ENCODE measurements at regions not wholly inside any gene's neighbourhood (a gene's known extent, or its start where the extent isn't known, plus 50 kb on each side); places are given as distances from the start of the nearest gene placed in this dataset.

DNA sequence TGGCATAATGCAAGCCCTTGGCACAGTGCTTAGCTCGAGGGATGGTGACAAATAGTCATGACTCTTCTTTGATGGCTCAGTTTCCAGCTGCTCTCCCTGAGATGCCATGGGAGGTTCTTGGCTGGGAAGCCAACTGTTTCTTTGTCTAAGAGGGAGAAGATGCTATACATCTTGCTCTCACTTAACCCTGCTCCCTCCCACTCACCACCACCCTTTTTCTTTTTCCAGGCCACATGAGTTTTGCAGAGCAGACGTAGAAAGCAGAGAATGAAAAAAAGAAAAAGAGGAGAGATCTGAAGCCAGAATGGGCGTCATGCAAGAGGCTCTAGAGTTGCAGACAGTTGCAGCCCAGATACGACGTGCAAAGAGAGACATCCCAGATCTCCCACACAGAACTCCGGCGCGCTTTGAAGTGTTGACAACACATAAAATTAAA lies 160.5 kb downstream of the FGF18 start:
- DNase-seq (ENCODE audit: low spot score): no peak

DNA sequence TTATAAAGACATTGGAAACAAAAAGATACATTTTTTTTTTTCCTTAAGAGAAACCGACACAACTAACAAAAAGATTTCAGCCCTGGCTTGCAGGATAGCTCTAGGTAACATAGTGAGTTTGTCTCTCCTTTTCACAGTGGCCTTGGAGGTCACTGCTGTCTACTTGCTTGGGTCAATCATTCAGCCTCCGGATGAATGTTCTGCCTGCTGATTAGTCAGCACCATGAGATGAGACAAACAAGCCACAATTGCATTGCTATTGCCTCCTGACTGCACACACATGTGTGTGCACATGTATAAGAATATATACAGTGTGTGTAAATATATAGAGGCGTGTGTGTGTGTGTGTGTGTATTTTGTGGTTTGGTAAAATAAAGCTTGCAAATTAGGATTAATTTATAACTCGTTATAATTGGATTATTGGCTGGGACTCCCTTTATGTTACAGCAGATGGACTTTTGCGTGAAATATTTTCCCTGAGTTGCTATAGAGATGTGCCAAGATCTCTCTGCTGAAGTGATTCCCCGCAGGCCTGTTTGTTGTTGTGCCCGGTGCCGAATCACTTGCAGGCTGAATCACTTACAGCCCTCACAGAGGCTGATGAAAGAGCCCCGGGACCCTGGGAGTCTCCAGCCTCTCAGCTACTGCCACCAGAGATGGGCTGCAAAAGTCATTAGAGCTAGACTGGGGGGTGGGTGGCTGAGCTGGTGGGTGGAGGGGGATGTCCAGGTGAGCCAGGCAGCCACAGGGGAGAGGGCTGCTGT lies 161.2 kb downstream of the FGF18 start:
- no peak for DNase-seq (ENCODE audit: low spot score)

- no peak for DNase-seq (ENCODE audit: low spot score)
These were observed 162.3 kb downstream of the FGF18 start for GRCh38 chr5:171581781-171582180.

DNA sequence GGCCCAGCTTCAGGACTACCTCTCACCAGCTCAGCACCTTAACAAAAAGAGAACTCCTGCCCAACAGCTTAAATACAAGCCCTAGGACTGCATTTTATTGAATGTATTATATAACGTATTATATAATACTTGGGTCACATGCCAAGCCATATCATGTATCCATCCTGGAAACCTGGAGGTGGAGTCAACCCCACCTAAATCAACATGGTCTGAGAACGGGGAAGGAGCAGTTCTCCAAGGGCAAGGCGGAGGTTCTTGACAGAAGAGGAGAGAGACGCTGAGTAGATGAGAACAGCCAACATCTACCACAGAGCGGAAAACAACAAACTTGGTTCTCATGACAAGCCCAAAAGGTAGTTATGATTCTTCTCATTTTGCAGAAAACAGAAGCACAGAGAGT lies 163.4 kb downstream of the FGF18 start:
- no peak for DNase-seq (ENCODE audit: low spot score)

DNA sequence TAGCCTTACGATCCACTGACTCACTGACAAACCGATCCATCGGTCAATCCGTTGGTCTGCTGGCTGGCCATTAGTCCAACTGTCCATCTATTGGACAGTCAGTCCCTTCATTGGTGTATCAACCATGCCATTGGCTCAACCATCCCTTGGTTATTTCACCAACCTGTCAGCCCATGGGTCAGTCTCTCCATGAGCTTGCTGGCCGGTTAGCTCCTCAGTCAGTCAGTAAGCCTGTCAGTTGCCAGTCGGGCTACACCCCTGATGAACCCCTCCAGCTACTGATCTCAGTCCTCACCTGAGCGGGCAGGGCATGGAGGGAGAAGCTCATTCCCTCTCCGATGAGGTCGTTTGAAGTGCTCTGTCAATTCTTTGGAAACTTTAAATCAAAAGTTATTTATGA lies 166.5 kb downstream of the FGF18 start:
- no peak for DNase-seq (ENCODE audit: low spot score)

DNA sequence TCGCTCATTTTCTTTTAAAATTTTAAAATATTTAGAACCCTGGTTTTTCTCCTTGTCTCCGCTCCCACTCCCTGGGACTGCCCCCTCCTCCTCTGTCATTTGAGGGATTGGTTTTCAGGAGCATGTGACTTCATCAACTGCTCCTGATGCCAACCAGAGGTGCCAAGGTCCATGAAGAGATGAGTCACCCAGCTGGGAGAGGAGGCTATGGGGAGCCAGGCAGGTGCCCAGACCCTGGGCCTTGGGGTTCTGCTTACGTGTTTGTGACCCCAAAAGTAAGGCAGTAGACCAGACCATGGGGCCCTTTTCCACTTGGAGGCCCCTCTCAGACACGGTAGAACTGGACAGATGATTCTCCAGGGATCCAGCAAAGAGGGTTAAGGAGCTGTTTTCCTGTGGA lies 167.0 kb downstream of the FGF18 start:
- no peak for DNase-seq (ENCODE audit: low spot score)

DNA sequence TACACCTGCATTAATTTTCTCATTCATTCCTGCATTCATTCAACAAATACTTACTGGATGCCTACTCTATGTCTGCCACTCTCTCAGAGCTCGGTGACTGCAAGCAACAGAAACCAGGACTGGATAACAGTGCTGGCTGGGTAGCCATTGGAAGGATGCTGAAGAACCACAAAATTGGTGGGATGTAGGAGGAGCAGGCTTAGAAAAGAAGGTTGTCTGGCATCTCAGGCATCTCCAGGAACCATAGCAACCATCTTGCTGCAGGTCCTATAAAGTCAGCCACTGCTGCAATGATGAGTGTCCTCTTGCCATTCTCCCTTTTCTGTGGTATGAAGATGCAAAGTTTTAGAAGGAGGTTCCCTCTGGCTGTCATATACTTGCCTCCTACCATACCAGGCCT lies 168.6 kb downstream of the FGF18 start:
- no peak for DNase-seq (ENCODE audit: low spot score)

DNA sequence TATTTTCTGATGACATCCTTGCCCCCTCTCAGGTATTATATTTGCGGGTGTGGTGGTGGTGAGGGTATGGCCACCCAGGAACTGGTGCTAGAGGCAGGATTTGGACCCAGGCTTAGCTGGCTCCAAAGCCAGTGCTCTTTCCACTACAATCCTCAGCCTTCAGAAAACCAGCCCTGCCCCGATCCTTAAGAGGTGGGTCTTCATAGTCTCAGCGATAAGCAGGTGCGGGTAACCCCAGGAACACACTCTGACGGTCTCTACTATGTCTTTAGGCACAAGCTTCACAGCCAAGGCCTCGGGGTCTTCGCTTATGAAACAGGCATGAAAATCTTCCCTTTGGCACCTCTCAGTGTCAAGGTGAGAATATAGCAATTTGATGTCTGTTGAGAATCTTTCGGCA lies 169.3 kb downstream of the FGF18 start:
- no peak for DNase-seq (ENCODE audit: low spot score)

DNA sequence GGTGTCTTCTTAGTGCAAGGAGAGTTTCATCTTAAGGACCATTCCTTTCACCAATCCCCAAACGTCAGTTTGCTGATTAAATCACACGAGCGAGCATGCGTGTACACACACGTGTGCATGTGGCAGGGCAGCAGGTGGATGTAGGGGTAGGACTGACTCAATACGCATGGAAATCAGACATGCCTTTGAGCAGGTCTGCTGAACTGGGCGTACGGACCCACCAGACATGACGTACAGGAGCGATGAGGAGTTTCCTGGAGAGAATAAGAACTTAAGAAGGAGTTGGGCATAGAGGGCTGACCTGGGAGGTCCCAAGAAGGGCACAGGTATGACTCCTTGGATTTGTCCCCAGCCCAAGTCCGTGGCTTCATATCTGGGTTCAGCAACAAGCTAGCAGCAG lies 170.0 kb downstream of the FGF18 start:
- no peak for DNase-seq (ENCODE audit: low spot score)

DNA sequence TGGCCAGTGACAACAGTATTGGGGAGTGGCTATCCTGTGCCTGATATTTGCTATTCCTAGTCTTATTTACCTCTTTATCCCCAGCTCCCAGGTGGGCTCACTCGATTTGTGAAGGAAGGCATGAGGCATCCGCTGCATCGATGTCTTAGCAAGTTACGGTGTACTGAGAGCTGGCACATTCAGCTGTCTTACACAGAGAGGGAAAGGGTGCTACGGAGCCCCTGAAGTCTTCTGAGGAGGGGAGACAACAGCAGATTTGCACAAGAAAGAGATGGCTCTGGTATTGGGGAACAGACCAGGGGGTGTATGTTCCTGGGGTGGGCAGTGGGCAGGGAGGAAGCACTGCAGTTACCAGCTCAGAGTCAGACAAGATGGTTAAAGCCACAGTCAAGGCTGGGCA lies 172.6 kb downstream of the FGF18 start:
- DNase-seq (ENCODE audit: low spot score): no peak

DNA sequence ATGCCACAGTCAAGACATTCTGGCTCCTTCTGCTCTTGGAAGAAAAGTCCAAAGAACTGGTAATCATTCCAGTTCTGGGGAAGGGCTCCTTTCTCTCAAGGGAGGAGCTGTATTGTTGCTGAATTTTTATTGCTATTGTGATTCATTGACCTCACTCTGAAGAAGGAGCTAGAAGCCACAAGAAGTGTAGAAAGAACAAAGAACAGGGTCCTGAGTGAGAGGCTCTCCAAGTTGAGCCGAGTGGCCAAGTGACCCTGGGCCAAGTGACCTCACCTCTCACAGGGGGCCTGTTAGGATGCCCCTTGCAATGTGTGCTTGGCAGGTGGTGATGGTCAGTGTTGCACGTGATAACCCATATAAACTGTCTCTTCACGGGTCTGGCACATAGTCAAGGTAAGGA lies 173.3 kb downstream of the FGF18 start:
- no peak for DNase-seq (ENCODE audit: low spot score)

DNA sequence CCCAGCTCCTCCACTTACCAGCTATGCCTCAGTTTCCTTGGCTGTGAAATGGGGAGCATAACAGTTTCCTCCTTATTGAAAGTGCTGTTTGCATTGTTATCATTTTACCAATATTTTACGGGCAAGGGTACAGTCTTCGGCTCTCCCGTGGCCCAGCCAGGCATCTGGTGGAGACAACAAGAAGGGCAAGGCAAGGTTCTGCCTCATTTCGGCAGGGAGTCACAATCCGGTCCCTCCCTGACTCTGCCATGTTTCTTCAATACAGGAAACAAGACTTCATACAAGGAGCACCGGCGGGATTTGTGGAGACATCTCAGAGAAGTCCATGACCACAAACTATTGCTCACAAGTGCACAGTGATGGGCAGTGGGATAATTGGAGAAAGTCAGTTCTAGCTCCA lies 174.0 kb downstream of the FGF18 start:
- no peak for DNase-seq (ENCODE audit: low spot score)

DNA sequence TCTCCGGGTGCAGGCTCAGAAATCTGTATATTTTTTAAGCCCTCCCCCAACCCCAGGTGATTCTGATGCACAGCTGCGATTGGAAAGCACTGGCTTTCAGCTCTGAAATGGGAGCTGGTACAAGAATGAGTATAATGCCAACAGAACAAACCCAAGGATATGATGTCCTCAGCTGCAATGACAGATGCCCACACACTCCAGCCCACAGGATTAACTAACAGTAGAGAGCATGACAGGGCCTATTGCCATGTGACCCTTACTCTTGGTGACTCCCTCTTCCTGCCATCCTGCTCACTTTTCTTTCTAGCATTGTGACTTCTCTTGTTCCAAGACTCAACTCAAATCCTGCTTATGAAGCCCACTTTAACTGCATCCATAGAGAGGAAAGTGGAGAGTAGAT lies 174.5 kb downstream of the FGF18 start:
- DNase-seq (ENCODE audit: low spot score): no peak

- no peak for DNase-seq (ENCODE audit: low spot score)
These were observed 176.0 kb downstream of the FGF18 start for GRCh38 chr5:171595401-171595800.

GRCh38 chr5:171595801-171596231 lies 176.4 kb downstream of the FGF18 start:
- DNase-seq (ENCODE audit: low spot score): no peak

DNA sequence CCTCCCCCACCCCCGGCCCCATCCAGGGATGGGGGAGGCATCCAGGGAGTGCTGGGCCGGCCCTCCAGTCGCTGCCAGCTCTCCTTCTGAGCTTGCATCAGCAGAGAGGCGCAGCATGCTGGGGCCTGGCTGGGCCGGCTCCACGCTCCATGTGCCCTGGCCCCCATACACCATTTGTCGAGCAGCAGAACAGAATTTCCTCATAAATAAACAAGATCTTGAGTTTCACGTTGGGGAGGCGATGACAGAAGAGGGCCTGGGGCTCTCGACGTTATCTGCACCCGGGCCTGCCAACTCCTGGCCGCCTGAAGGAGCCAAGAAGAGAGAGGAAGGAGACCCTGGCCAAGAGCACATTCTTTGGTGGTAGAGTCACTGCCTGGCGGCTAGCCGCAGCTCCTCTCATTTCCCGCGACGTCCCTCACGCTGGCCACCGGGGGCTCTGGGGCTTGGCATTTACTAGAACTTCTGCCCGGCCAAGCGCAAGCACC lies 177.0 kb downstream of the FGF18 start:
- no peak for DNase-seq (ENCODE audit: low spot score)

GRCh38 chr5:171597946-171598640 lies 178.6 kb downstream of the FGF18 start:
- DNase-seq (ENCODE audit: low spot score): no peak

- DNase-seq (ENCODE audit: low spot score): no peak
These were observed 179.2 kb downstream of the FGF18 start for GRCh38 chr5:171598641-171599152.

DNA sequence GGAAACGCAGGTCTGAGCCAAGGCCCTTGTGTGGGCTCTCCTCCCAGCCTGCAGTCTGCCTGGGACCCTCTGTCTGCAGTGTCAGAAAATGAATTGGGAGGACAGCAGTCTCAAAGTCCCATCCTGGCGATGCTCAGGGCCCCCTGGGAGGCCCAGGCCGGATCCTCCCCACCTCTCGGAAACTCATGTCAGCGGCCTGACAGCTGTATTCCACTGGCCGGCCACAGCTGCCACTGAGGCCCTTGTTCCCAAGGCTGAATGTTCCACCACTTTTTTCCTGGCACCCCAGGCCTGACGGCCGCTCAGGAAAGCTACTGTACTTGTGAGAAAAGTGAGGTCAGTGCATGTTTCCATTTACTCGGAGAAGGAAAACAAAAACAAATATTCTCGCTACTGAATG lies 180.0 kb downstream of the FGF18 start:
- no peak for DNase-seq (ENCODE audit: low spot score)

GRCh38 chr5:171599957-171600612 lies 180.6 kb downstream of the FGF18 start:
- DNase-seq (ENCODE audit: low spot score): no peak

DNA sequence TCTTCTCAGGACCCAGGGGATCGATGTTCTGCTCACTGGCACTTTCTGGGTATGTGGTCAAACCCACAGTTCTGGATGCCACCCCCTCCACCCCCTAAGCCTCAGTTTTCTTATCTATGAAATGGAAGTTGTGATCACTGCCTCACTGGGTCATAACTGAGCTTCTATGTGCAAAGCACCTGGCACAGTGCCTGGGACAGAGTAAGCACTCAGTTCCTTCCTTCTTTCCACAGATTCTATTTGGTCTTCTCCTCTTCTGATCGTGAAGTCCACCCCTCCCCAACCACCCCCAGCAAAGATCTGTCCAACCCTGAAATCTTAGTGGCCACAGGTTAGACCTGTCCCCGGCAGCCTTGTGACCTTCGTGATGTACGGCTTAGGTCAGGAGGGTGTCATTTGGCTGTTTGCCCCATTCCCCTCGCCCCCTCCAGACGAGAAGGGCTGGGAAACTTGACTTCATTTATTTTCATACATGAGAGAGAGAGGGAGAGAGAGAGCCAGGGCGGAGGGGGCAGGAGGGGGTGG lies 181.4 kb downstream of the FGF18 start:
- no peak for DNase-seq (ENCODE audit: low spot score)

DNA sequence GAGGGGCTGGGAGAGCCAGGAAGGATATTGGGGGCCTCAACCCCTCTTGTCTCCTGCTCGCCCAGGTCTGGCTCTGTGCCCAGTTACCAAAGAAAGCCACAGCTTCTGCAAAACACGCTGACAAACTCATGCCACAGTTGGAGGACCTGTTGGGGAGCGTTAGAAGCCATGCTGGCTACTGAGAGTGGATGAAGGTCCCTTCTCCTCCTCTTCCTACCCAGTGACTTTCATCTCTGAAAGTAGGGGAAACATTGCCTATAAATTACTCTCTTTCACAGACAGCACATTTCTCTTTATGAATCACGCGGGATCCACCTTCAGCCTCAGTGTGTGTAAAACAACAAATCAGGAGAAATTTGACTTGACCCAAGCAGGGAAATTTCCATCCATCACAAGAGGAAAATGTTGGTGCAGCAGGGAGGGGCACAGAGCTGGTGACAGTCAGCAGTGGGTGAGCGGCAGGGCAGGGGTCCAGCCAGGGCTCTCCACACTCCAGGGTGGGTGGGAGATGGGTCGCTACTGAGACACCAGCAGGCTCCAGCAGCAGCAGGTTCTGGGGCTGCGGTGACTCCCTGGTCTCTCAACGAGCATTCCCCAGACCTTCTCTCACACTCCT lies 181.9 kb downstream of the FGF18 start:
- peak; percentile 3 for DNase-seq (ENCODE audit: low spot score)
